ENCODE measurements at regions not wholly inside any gene's neighbourhood (a gene's known extent, or its start where the extent isn't known, plus 50 kb on each side); places are given as distances from the start of the nearest gene placed in this dataset.

DNA sequence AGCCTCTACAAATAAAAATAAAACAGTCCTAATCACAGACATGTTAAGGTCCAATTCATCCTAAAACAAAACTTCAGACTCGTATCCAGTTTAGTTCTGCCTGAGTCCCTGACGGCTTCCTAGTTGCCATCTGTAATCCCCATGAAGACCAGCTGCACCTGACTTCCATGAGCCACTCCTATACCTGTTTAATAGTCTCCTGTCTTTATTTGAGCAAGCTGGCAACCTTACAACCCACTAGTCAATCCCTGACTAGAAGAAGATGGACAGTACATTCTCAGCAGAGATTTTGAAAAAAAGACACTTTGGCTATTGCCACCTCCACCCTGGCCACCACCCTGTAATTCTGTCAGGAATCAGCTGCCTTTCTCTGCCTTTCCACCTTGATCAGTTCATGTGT is 197.7 kb downstream of the HIBADH start:
- DNase-seq = no peak

GRCh38 chr7:27466703-27467102 is 196.0 kb downstream of the HIBADH start:
- no peak for DNase-seq

DNA sequence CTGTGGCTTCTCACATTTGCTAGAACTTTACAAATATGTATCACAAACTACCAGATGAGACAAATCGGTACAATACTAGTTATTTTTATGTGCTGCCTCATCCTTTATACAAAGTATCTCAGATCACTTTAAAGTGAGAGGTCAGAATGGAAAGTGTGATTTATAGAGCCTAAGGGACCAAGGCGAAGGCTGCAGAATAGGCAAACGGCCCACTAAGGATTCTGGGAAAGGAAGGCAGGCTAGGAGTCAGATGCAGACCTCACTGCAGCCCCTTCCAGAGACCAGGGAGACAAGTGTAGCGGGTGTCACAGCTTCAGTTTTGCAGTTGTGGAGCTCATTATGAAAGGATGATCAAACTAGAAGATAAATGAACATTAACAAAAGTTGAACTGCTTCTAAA is 190.6 kb downstream of the HIBADH start:
- no peak for DNase-seq
